OCI-LY1 (cell line): ENCODE measurements at regions not wholly inside any gene's neighbourhood (a gene's known extent, or its start where the extent isn't known, plus 50 kb on each side); places are given as distances from the start of the nearest gene placed in this dataset.

Source experiments
- H2AFZ ChIP-seq: fragments of 200-600 bp; sonication (generic), shearing (Covaris generic); 2 replicates; pipeline ENCODE4 v1.6.0; 2014; ENCODE audit warnings: antibody characterized with exemption, mild to moderate bottlenecking, low read length
- H3F3A ChIP-seq: fragments of 200-600 bp; sonication (generic), shearing (Covaris generic); 2 replicates; pipeline ENCODE4 v1.6.0; 2014; ENCODE audit warnings: mild to moderate bottlenecking, antibody characterized with exemption, low read length, moderate library complexity; ENCODE audit not compliant: insufficient read depth
- H3K27ac ChIP-seq: fragments of 200-600 bp; sonication (generic); 2 replicates; pipeline ENCODE4 v1.5.1; 2014; ENCODE audit warnings: low read length, mixed run types, mild to moderate bottlenecking, low read depth; ENCODE audit not compliant: poor library complexity, severe bottlenecking
- H3K27me3 ChIP-seq: fragments of 200-600 bp; sonication (generic); 2 replicates; pipeline ENCODE4 v1.6.0; 2014; ENCODE audit warnings: antibody characterized with exemption, mild to moderate bottlenecking, low read length, moderate library complexity; ENCODE audit not compliant: insufficient read depth
- H3K36me3 ChIP-seq: fragments of 200-600 bp; sonication (generic); 2 replicates; pipeline ENCODE4 v1.6.1; 2014; ENCODE audit warnings: mild to moderate bottlenecking, antibody characterized with exemption, low read length, moderate library complexity, mixed read lengths; ENCODE audit not compliant: insufficient read depth
- H3K4me1 ChIP-seq: fragments of 200-600 bp; sonication (generic); 2 replicates; pipeline ENCODE4 v1.5.1; 2014; ENCODE audit warnings: mild to moderate bottlenecking, low read length, moderate library complexity; ENCODE audit not compliant: insufficient read depth, severe bottlenecking
- H3K4me2 ChIP-seq: fragments of 200-600 bp; sonication (generic), shearing (Covaris generic); 2 replicates; pipeline ENCODE4 v1.6.1; 2014; ENCODE audit warnings: low read length
- H3K4me3 ChIP-seq: fragments of 200-600 bp; sonication (generic); 2 replicates; pipeline ENCODE4 v1.5.1; 2014; ENCODE audit warnings: low read length, low read depth, mild to moderate bottlenecking, mixed read lengths; ENCODE audit not compliant: poor library complexity, severe bottlenecking
- H3K79me2 ChIP-seq: fragments of 200-600 bp; shearing (Covaris generic); 2 replicates; pipeline ENCODE4 v1.6.1; 2016; ENCODE audit warnings: mixed run types, low read length, mixed read lengths; ENCODE audit not compliant: insufficient read depth
- H3K9ac ChIP-seq: fragments of 200-600 bp; sonication (generic), shearing (Covaris generic); 2 replicates; pipeline ENCODE4 v1.6.1; 2014; ENCODE audit warnings: mild to moderate bottlenecking, low read length, mixed read lengths
- H3K9me2 ChIP-seq: fragments of 200-600 bp; sonication (generic), shearing (Covaris generic); 2 replicates; pipeline ENCODE4 v1.6.1; 2014; ENCODE audit warnings: low read depth, mild to moderate bottlenecking, low read length, mixed read lengths
- H3K9me3 ChIP-seq: fragments of 200-600 bp; shearing (Covaris generic); 2 replicates; pipeline ENCODE4 v1.6.1; 2014; ENCODE audit warnings: low read length, mixed read lengths
- H4K20me1 ChIP-seq: fragments of 200-600 bp; sonication (generic), shearing (Covaris generic); 2 replicates; pipeline ENCODE4 v1.6.0; 2016; ENCODE audit warnings: mild to moderate bottlenecking, low read length; ENCODE audit not compliant: insufficient read depth
- CTCF ChIP-seq: fragments of 200-600 bp; sonication (generic), shearing (Covaris generic); IDR thresholded peaks from 2 replicates; pipeline ENCODE4 v1.5.1; 2017; ENCODE audit warnings: mild to moderate bottlenecking, antibody characterized with exemption, low read length, moderate library complexity, mixed read lengths
- EZH2 ChIP-seq: fragments of 200-600 bp; sonication (generic), shearing (Covaris generic); IDR thresholded peaks from 2 replicates; pipeline ENCODE4 v1.8.0; 2017; ENCODE audit warnings: borderline replicate concordance, mixed run types, mild to moderate bottlenecking, antibody characterized with exemption, low read length, moderate library complexity, mixed read lengths

- H4K20me1 ChIP-seq: no peaks in the 10 kb centered on the region
- no peaks in the 10 kb centered on the region for H3K9me2 ChIP-seq
- H3K79me2 ChIP-seq: no peaks in the 10 kb centered on the region
- H3K4me3 ChIP-seq: no peak overlapping the region
- no peak overlapping the region for H3K4me2 ChIP-seq
- H3K9me3 ChIP-seq: no peaks in the 10 kb centered on the region
- no peaks in the 10 kb centered on the region for H3K4me1 ChIP-seq
- no peaks in the 10 kb centered on the region for H3K27me3 ChIP-seq
- no peak overlapping the region for H2AFZ ChIP-seq
- H3K36me3 ChIP-seq: no peaks in the 10 kb centered on the region
- no peaks in the 10 kb centered on the region for H3F3A ChIP-seq
- no peak overlapping the region for H3K9ac ChIP-seq
- TF ChIP-seq EZH2: no peak
- no peak overlapping the region for H3K27ac ChIP-seq
These were observed 831.6 kb downstream of the C6orf118 start for GRCh38 chr6:164477790-164478189.

GRCh38 chr6:164477101-164477500 lies 832.3 kb downstream of the C6orf118 start:
- no peak for TF ChIP-seq CTCF
- TF ChIP-seq EZH2: no peak
- Histone ChIP-seq H3F3A (no peaks in the 10 kb centered on the region), H3K4me2 (no peak overlapping the region), H2AFZ (no peak overlapping the region), H3K4me1 (no peaks in the 10 kb centered on the region), H3K9me2 (no peaks in the 10 kb centered on the region), H3K4me3 (no peak overlapping the region), H3K9ac (no peak overlapping the region), H3K79me2 (no peaks in the 10 kb centered on the region), H3K36me3 (no peaks in the 10 kb centered on the region), H3K9me3 (no peaks in the 10 kb centered on the region), H3K27ac (no peak overlapping the region), H3K27me3 (no peaks in the 10 kb centered on the region), H4K20me1 (no peaks in the 10 kb centered on the region)

- TF ChIP-seq EZH2 (no peak), CTCF (no peak)
- H4K20me1 ChIP-seq: no peaks in the 10 kb centered on the region
- H3K79me2 ChIP-seq: no peaks in the 10 kb centered on the region
- H3K27ac ChIP-seq: no peak overlapping the region
- no peak overlapping the region for H3K9ac ChIP-seq
- H3K9me3 ChIP-seq: no peaks in the 10 kb centered on the region
- H3K4me3 ChIP-seq: no peak overlapping the region
- H2AFZ ChIP-seq: no peak overlapping the region
- H3F3A ChIP-seq: no peaks in the 10 kb centered on the region
- no peaks in the 10 kb centered on the region for H3K4me1 ChIP-seq
- no peaks in the 10 kb centered on the region for H3K36me3 ChIP-seq
- H3K27me3 ChIP-seq: no peaks in the 10 kb centered on the region
- H3K9me2 ChIP-seq: no peaks in the 10 kb centered on the region
- no peak overlapping the region for H3K4me2 ChIP-seq
These were observed 840.0 kb downstream of the C6orf118 start for GRCh38 chr6:164469276-164469949.

- Histone ChIP-seq H3K27me3 (no peaks in the 10 kb centered on the region), H3K9me3 (no peaks in the 10 kb centered on the region), H3K36me3 (no peaks in the 10 kb centered on the region), H3K4me2 (no peak overlapping the region), H4K20me1 (no peaks in the 10 kb centered on the region), H3K27ac (no peak overlapping the region), H2AFZ (no peak overlapping the region), H3K9ac (no peak overlapping the region), H3K4me1 (no peaks in the 10 kb centered on the region), H3K4me3 (no peak overlapping the region), H3F3A (no peaks in the 10 kb centered on the region), H3K9me2 (no peaks in the 10 kb centered on the region), H3K79me2 (no peaks in the 10 kb centered on the region)
- TF ChIP-seq CTCF: no peak
These were observed 853.6 kb downstream of the C6orf118 start for GRCh38 chr6:164455835-164456234.
